Vagina (tissue), 2 donors: ENCODE measurements at regions not wholly inside any gene's neighbourhood (a gene's known extent, or its start where the extent isn't known, plus 50 kb on each side); places are given as distances from the start of the nearest gene placed in this dataset.

Experiments
- DNase-seq, 2 donors: peaks; one replicate each; pipeline ENCODE4 v3.0.0-alpha.2; 2017; ENCODE audit errors: extremely low spot score in 2 of 2
- H3K27ac ChIP-seq: fragments of 200-600 bp; sonication (generic); one replicate; pipeline ENCODE4 v1.5.1; 2019
- H3K27me3 ChIP-seq: fragments of 200-600 bp; sonication (generic); one replicate; pipeline ENCODE4 v1.5.1; 2019
- H3K36me3 ChIP-seq, 2 donors: fragments of 200-600 bp; sonication (generic); one replicate each; pipeline ENCODE4 v1.5.1; 2017 to 2019
- H3K4me1 ChIP-seq: fragments of 200-600 bp; sonication (generic); one replicate; pipeline ENCODE4 v1.5.1; 2019
- H3K4me3 ChIP-seq, 2 donors: fragments of 200-600 bp; sonication (generic); 1 replicate in 1 of 2; 2 replicates in 1 of 2; pipeline ENCODE4 v1.5.1; 2016 to 2019
- H3K9me3 ChIP-seq: fragments of 200-600 bp; sonication (generic); one replicate; pipeline ENCODE4 v1.5.1; 2019
- CTCF ChIP-seq, 3 experiments: fragments of 450-650 bp in 2 of 3; fragments of 200-600 bp in 1 of 3; sonication (generic) in 1 of 3; IDR thresholded peaks; one replicate each; pipeline ENCODE4 v1.5.1; 2017 to 2019; ENCODE audit warnings: antibody characterized with exemption in 3 of 3, mild to moderate bottlenecking in 2 of 3, moderate library complexity in 2 of 3
- POLR2A ChIP-seq, 2 donors: fragments of 450-650 bp; IDR thresholded peaks; one replicate each; pipeline ENCODE4 v1.6.1; 2017; ENCODE audit warnings: antibody characterized with exemption in 2 of 2, mild to moderate bottlenecking in 2 of 2, moderate library complexity in 2 of 2
- POLR2AphosphoS5 ChIP-seq, 2 donors: sonication (generic); formaldehyde crosslinking; IDR thresholded peaks; one replicate each; pipeline ENCODE4 v1.9.0; 2017; ENCODE audit warnings: antibody characterized with exemption in 2 of 2, mild to moderate bottlenecking in 2 of 2, low read depth in 1 of 2; ENCODE audit not compliant: insufficient read depth in 1 of 2
- intact Hi-C: fragments of 100-400 bp; cut with DNase I; formaldehyde crosslinking; loops from one replicate; pipeline ENCODE4 v1.15.1; 2023

GRCh38 chr4:28665306-28665705 is 1804.7 kb downstream of the STIM2 start:
- intact Hi-C loops = no loop called here
- H3K9me3 ChIP-seq = no peaks in the 10 kb centered on the region
- no peak for TF ChIP-seq POLR2A (IDR thresholded peaks at IDR 0.05)
- TF ChIP-seq CTCF (IDR thresholded peaks at IDR 0.05) = no peak
- no peak for TF ChIP-seq POLR2AphosphoS5 (IDR thresholded peaks at IDR 0.05; ENCODE audit: insufficient read depth in 1 of 2, low read depth in 1 of 2)
- H3K27ac ChIP-seq = no peak overlapping the region
- no peak overlapping the region for H3K4me3 ChIP-seq
- no peaks in the 10 kb centered on the region for H3K4me1 ChIP-seq
- no peaks in the 10 kb centered on the region for H3K36me3 ChIP-seq
- no peak for DNase-seq
- no peaks in the 10 kb centered on the region for H3K27me3 ChIP-seq

- no peak for TF ChIP-seq POLR2A (IDR thresholded peaks at IDR 0.05)
- no peak for TF ChIP-seq POLR2AphosphoS5 (IDR thresholded peaks at IDR 0.05; ENCODE audit: insufficient read depth in 1 of 2, low read depth in 1 of 2)
- TF ChIP-seq CTCF (IDR thresholded peaks at IDR 0.05) = no peak
- no peaks in the 10 kb centered on the region for H3K36me3 ChIP-seq
- no peaks in the 10 kb centered on the region for H3K9me3 ChIP-seq
- no peak for DNase-seq
- no peak overlapping the region for H3K27ac ChIP-seq
- H3K4me1 ChIP-seq = no peaks in the 10 kb centered on the region
- no peak overlapping the region for H3K4me3 ChIP-seq
- no peaks in the 10 kb centered on the region for H3K27me3 ChIP-seq
- intact Hi-C loops = no loop called here
Measured at GRCh38 chr4:28675582-28675981, 1814.9 kb downstream of the STIM2 start.

- intact Hi-C loops = no loop called here
- no peaks in the 10 kb centered on the region for H3K4me1 ChIP-seq
- no peaks in the 10 kb centered on the region for H3K9me3 ChIP-seq
- DNase-seq = no peak
- TF ChIP-seq CTCF (IDR thresholded peaks at IDR 0.05) (no peak), POLR2AphosphoS5 (IDR thresholded peaks at IDR 0.05; ENCODE audit: insufficient read depth in 1 of 2, low read depth in 1 of 2) (no peak), POLR2A (IDR thresholded peaks at IDR 0.05) (no peak)
- H3K4me3 ChIP-seq = no peak overlapping the region
- no peaks in the 10 kb centered on the region for H3K27me3 ChIP-seq
- no peak overlapping the region for H3K27ac ChIP-seq
- H3K36me3 ChIP-seq = no peaks in the 10 kb centered on the region
Measured at GRCh38 chr4:28677808-28678207, 1817.2 kb downstream of the STIM2 start.

- H3K9me3 ChIP-seq = no peaks in the 10 kb centered on the region
- no peak overlapping the region for H3K4me3 ChIP-seq
- DNase-seq = no peak
- no peaks in the 10 kb centered on the region for H3K36me3 ChIP-seq
- H3K4me1 ChIP-seq = no peaks in the 10 kb centered on the region
- no peaks in the 10 kb centered on the region for H3K27me3 ChIP-seq
- no peak overlapping the region for H3K27ac ChIP-seq
- intact Hi-C loops = no loop called here
- TF ChIP-seq POLR2AphosphoS5 (IDR thresholded peaks at IDR 0.05; ENCODE audit: insufficient read depth in 1 of 2, low read depth in 1 of 2) (no peak), CTCF (IDR thresholded peaks at IDR 0.05) (no peak), POLR2A (IDR thresholded peaks at IDR 0.05) (no peak)
Measured at GRCh38 chr4:28682847-28683246, 1822.2 kb downstream of the STIM2 start.

- TF ChIP-seq CTCF (IDR thresholded peaks at IDR 0.05) (no peak), POLR2AphosphoS5 (IDR thresholded peaks at IDR 0.05; ENCODE audit: insufficient read depth in 1 of 2, low read depth in 1 of 2) (no peak), POLR2A (IDR thresholded peaks at IDR 0.05) (no peak)
- Histone ChIP-seq H3K27ac (no peak overlapping the region), H3K27me3 (no peaks in the 10 kb centered on the region), H3K9me3 (no peaks in the 10 kb centered on the region), H3K4me1 (no peaks in the 10 kb centered on the region), H3K36me3 (no peaks in the 10 kb centered on the region), H3K4me3 (no peak overlapping the region)
- intact Hi-C loops = no loop called here
- no peak for DNase-seq
Measured at GRCh38 chr4:28686618-28687017, 1826.0 kb downstream of the STIM2 start.
